OCI-LY1 (cell line): ENCODE measurements at regions not wholly inside any gene's neighbourhood (a gene's known extent, or its start where the extent isn't known, plus 50 kb on each side); places are given as distances from the start of the nearest gene placed in this dataset.

Experiments
- H2AFZ ChIP-seq: fragments of 200-600 bp; sonication (generic), shearing (Covaris generic); 2 replicates; pipeline ENCODE4 v1.6.0; 2014; ENCODE audit warnings: antibody characterized with exemption, mild to moderate bottlenecking, low read length
- H3F3A ChIP-seq: fragments of 200-600 bp; sonication (generic), shearing (Covaris generic); 2 replicates; pipeline ENCODE4 v1.6.0; 2014; ENCODE audit warnings: mild to moderate bottlenecking, antibody characterized with exemption, low read length, moderate library complexity; ENCODE audit not compliant: insufficient read depth
- H3K27ac ChIP-seq: fragments of 200-600 bp; sonication (generic); 2 replicates; pipeline ENCODE4 v1.5.1; 2014; ENCODE audit warnings: low read length, mixed run types, mild to moderate bottlenecking, low read depth; ENCODE audit not compliant: poor library complexity, severe bottlenecking
- H3K27me3 ChIP-seq: fragments of 200-600 bp; sonication (generic); 2 replicates; pipeline ENCODE4 v1.6.0; 2014; ENCODE audit warnings: antibody characterized with exemption, mild to moderate bottlenecking, low read length, moderate library complexity; ENCODE audit not compliant: insufficient read depth
- H3K36me3 ChIP-seq: fragments of 200-600 bp; sonication (generic); 2 replicates; pipeline ENCODE4 v1.6.1; 2014; ENCODE audit warnings: mild to moderate bottlenecking, antibody characterized with exemption, low read length, moderate library complexity, mixed read lengths; ENCODE audit not compliant: insufficient read depth
- H3K4me1 ChIP-seq: fragments of 200-600 bp; sonication (generic); 2 replicates; pipeline ENCODE4 v1.5.1; 2014; ENCODE audit warnings: mild to moderate bottlenecking, low read length, moderate library complexity; ENCODE audit not compliant: insufficient read depth, severe bottlenecking
- H3K4me2 ChIP-seq: fragments of 200-600 bp; sonication (generic), shearing (Covaris generic); 2 replicates; pipeline ENCODE4 v1.6.1; 2014; ENCODE audit warnings: low read length
- H3K4me3 ChIP-seq: fragments of 200-600 bp; sonication (generic); 2 replicates; pipeline ENCODE4 v1.5.1; 2014; ENCODE audit warnings: low read length, low read depth, mild to moderate bottlenecking, mixed read lengths; ENCODE audit not compliant: poor library complexity, severe bottlenecking
- H3K79me2 ChIP-seq: fragments of 200-600 bp; shearing (Covaris generic); 2 replicates; pipeline ENCODE4 v1.6.1; 2016; ENCODE audit warnings: mixed run types, low read length, mixed read lengths; ENCODE audit not compliant: insufficient read depth
- H3K9ac ChIP-seq: fragments of 200-600 bp; sonication (generic), shearing (Covaris generic); 2 replicates; pipeline ENCODE4 v1.6.1; 2014; ENCODE audit warnings: mild to moderate bottlenecking, low read length, mixed read lengths
- H3K9me2 ChIP-seq: fragments of 200-600 bp; sonication (generic), shearing (Covaris generic); 2 replicates; pipeline ENCODE4 v1.6.1; 2014; ENCODE audit warnings: low read depth, mild to moderate bottlenecking, low read length, mixed read lengths
- H3K9me3 ChIP-seq: fragments of 200-600 bp; shearing (Covaris generic); 2 replicates; pipeline ENCODE4 v1.6.1; 2014; ENCODE audit warnings: low read length, mixed read lengths
- H4K20me1 ChIP-seq: fragments of 200-600 bp; sonication (generic), shearing (Covaris generic); 2 replicates; pipeline ENCODE4 v1.6.0; 2016; ENCODE audit warnings: mild to moderate bottlenecking, low read length; ENCODE audit not compliant: insufficient read depth
- CTCF ChIP-seq: fragments of 200-600 bp; sonication (generic), shearing (Covaris generic); IDR thresholded peaks from 2 replicates; pipeline ENCODE4 v1.5.1; 2017; ENCODE audit warnings: mild to moderate bottlenecking, antibody characterized with exemption, low read length, moderate library complexity, mixed read lengths
- EZH2 ChIP-seq: fragments of 200-600 bp; sonication (generic), shearing (Covaris generic); IDR thresholded peaks from 2 replicates; pipeline ENCODE4 v1.8.0; 2017; ENCODE audit warnings: borderline replicate concordance, mixed run types, mild to moderate bottlenecking, antibody characterized with exemption, low read length, moderate library complexity, mixed read lengths

GRCh38 chr13:82436099-82436585 lies 1446.1 kb downstream of the SLITRK1 start:
- no peak overlapping the region for H3K9ac ChIP-seq
- H3K4me2 ChIP-seq = no peak overlapping the region
- TF ChIP-seq EZH2 (no peak), CTCF (no peak)
- H3K4me1 ChIP-seq = no peaks in the 10 kb centered on the region
- H4K20me1 ChIP-seq = no peaks in the 10 kb centered on the region
- H3K4me3 ChIP-seq = no peak overlapping the region
- no peaks in the 10 kb centered on the region for H3K9me2 ChIP-seq
- no peak overlapping the region for H3K27ac ChIP-seq
- no peaks in the 10 kb centered on the region for H3K36me3 ChIP-seq
- H3K79me2 ChIP-seq = no peaks in the 10 kb centered on the region
- no peaks in the 10 kb centered on the region for H3F3A ChIP-seq
- no peak overlapping the region for H2AFZ ChIP-seq
- H3K9me3 ChIP-seq = no peaks in the 10 kb centered on the region
- H3K27me3 ChIP-seq = no peaks in the 10 kb centered on the region

GRCh38 chr13:82432949-82433348 lies 1449.3 kb downstream of the SLITRK1 start:
- H3K9ac ChIP-seq = no peak overlapping the region
- H3K79me2 ChIP-seq = no peaks in the 10 kb centered on the region
- H3K9me3 ChIP-seq = no peaks in the 10 kb centered on the region
- H3K4me2 ChIP-seq = no peak overlapping the region
- H3K27me3 ChIP-seq = no peaks in the 10 kb centered on the region
- no peaks in the 10 kb centered on the region for H4K20me1 ChIP-seq
- no peak overlapping the region for H3K27ac ChIP-seq
- H3K4me1 ChIP-seq = no peaks in the 10 kb centered on the region
- H3F3A ChIP-seq = no peaks in the 10 kb centered on the region
- H3K36me3 ChIP-seq = no peaks in the 10 kb centered on the region
- H3K4me3 ChIP-seq = no peak overlapping the region
- TF ChIP-seq EZH2 = no peak
- TF ChIP-seq CTCF = no peak
- no peaks in the 10 kb centered on the region for H3K9me2 ChIP-seq
- H2AFZ ChIP-seq = no peak overlapping the region

- Histone ChIP-seq H3K4me3 (no peak overlapping the region), H3K27me3 (no peaks in the 10 kb centered on the region), H3K36me3 (no peaks in the 10 kb centered on the region), H3K9me3 (no peaks in the 10 kb centered on the region), H2AFZ (no peak overlapping the region), H4K20me1 (no peaks in the 10 kb centered on the region), H3K9me2 (no peaks in the 10 kb centered on the region), H3K79me2 (no peaks in the 10 kb centered on the region), H3K4me1 (no peaks in the 10 kb centered on the region), H3F3A (no peaks in the 10 kb centered on the region), H3K9ac (no peak overlapping the region), H3K27ac (no peak overlapping the region), H3K4me2 (no peak overlapping the region)
- TF ChIP-seq EZH2 (no peak), CTCF (no peak)
These were observed 1469.5 kb downstream of the SLITRK1 start for GRCh38 chr13:82412749-82413148.
